ENCODE measurements at regions not wholly inside any gene's neighbourhood (a gene's known extent, or its start where the extent isn't known, plus 50 kb on each side); places are given as distances from the start of the nearest gene placed in this dataset.

GRCh38 chrX:9362363-9362928 is 102.4 kb upstream of the TBL1X start:
- Histone ChIP-seq H3K4me1 (ENCODE audit: control insufficient read depth in 3 of 3, insufficient read depth in 2 of 3, low read depth in 1 of 3, low read length in 2 of 3) (no peaks in the 10 kb centered on the region), H3K27ac (ENCODE audit: low read depth in 1 of 3, low read length in 2 of 3) (no peak overlapping the region), H3K4me3 (ENCODE audit: low read depth in 1 of 3, low read length in 3 of 3) (no peak overlapping the region), H3K27me3 (ENCODE audit: control insufficient read depth in 3 of 3, insufficient read depth in 3 of 3, low read length in 3 of 3) (no peaks in the 10 kb centered on the region), H3K36me3 (ENCODE audit: control insufficient read depth in 3 of 3, insufficient read depth in 2 of 3, low read depth in 1 of 3, low read length in 3 of 3) (no peaks in the 10 kb centered on the region), H3K9me3 (ENCODE audit: control insufficient read depth in 2 of 2, insufficient read depth in 1 of 2, low read depth in 1 of 2, low read length in 1 of 2) (no peaks in the 10 kb centered on the region)
- DNase-seq, result no peak
- WGBS, 3 donors, result 78 to 88% (median 84%) methylated on average over 13 of the region's 13 CpGs
- FAIRE-seq, result no peak

GRCh38 chrX:9367421-9367820 is 97.4 kb upstream of the TBL1X start:
- DNase-seq (no peak), FAIRE-seq (no peak)
- Histone ChIP-seq H3K9me3 (ENCODE audit: control insufficient read depth in 2 of 2, insufficient read depth in 1 of 2, low read depth in 1 of 2, low read length in 1 of 2) (no peaks in the 10 kb centered on the region), H3K4me1 (ENCODE audit: control insufficient read depth in 3 of 3, insufficient read depth in 2 of 3, low read depth in 1 of 3, low read length in 2 of 3) (no peaks in the 10 kb centered on the region), H3K4me3 (ENCODE audit: low read depth in 1 of 3, low read length in 3 of 3) (no peak overlapping the region), H3K27me3 (ENCODE audit: control insufficient read depth in 3 of 3, insufficient read depth in 3 of 3, low read length in 3 of 3) (no peaks in the 10 kb centered on the region), H3K36me3 (ENCODE audit: control insufficient read depth in 3 of 3, insufficient read depth in 2 of 3, low read depth in 1 of 3, low read length in 3 of 3) (no peaks in the 10 kb centered on the region), H3K27ac (ENCODE audit: low read depth in 1 of 3, low read length in 2 of 3) (no peak overlapping the region)
- 46 to 64% (median 63%) methylated on average over 2 of the region's 2 CpGs for WGBS, 3 donors

- H3K27ac ChIP-seq (ENCODE audit: low read depth in 1 of 3, low read length in 2 of 3), result no peak overlapping the region
- no peaks in the 10 kb centered on the region for H3K4me1 ChIP-seq (ENCODE audit: control insufficient read depth in 3 of 3, insufficient read depth in 2 of 3, low read depth in 1 of 3, low read length in 2 of 3)
- H3K4me3 ChIP-seq (ENCODE audit: low read depth in 1 of 3, low read length in 3 of 3), result no peak overlapping the region
- H3K9me3 ChIP-seq (ENCODE audit: control insufficient read depth in 2 of 2, insufficient read depth in 1 of 2, low read depth in 1 of 2, low read length in 1 of 2), result no peaks in the 10 kb centered on the region
- DNase-seq (no peak), FAIRE-seq (no peak)
- no peaks in the 10 kb centered on the region for H3K27me3 ChIP-seq (ENCODE audit: control insufficient read depth in 3 of 3, insufficient read depth in 3 of 3, low read length in 3 of 3)
- WGBS, 3 donors, result 77 to 88% (median 78%) methylated on average over 6 of the region's 6 CpGs
- H3K36me3 ChIP-seq (ENCODE audit: control insufficient read depth in 3 of 3, insufficient read depth in 2 of 3, low read depth in 1 of 3, low read length in 3 of 3), result no peaks in the 10 kb centered on the region
Observed at GRCh38 chrX:9368262-9368661, 96.6 kb upstream of the TBL1X start.

GRCh38 chrX:9369802-9370291 is 95.0 kb upstream of the TBL1X start:
- H3K27me3 ChIP-seq (ENCODE audit: control insufficient read depth in 3 of 3, insufficient read depth in 3 of 3, low read length in 3 of 3), result no peaks in the 10 kb centered on the region
- H3K9me3 ChIP-seq (ENCODE audit: control insufficient read depth in 2 of 2, insufficient read depth in 1 of 2, low read depth in 1 of 2, low read length in 1 of 2), result no peaks in the 10 kb centered on the region
- FAIRE-seq, result no peak
- no peak overlapping the region for H3K4me3 ChIP-seq (ENCODE audit: low read depth in 1 of 3, low read length in 3 of 3)
- no peaks in the 10 kb centered on the region for H3K36me3 ChIP-seq (ENCODE audit: control insufficient read depth in 3 of 3, insufficient read depth in 2 of 3, low read depth in 1 of 3, low read length in 3 of 3)
- 75 to 86% (median 80%) methylated on average over 10 of the region's 10 CpGs for WGBS, 3 donors
- H3K27ac ChIP-seq (ENCODE audit: low read depth in 1 of 3, low read length in 2 of 3), result no peak overlapping the region
- DNase-seq, result no peak
- H3K4me1 ChIP-seq (ENCODE audit: control insufficient read depth in 3 of 3, insufficient read depth in 2 of 3, low read depth in 1 of 3, low read length in 2 of 3), result no peaks in the 10 kb centered on the region

GRCh38 chrX:9370893-9371292 is 94.0 kb upstream of the TBL1X start:
- H3K4me3 ChIP-seq (ENCODE audit: low read depth in 1 of 3, low read length in 3 of 3), result no peak overlapping the region
- H3K27ac ChIP-seq (ENCODE audit: low read depth in 1 of 3, low read length in 2 of 3), result no peak overlapping the region
- no peak for DNase-seq
- no peaks in the 10 kb centered on the region for H3K36me3 ChIP-seq (ENCODE audit: control insufficient read depth in 3 of 3, insufficient read depth in 2 of 3, low read depth in 1 of 3, low read length in 3 of 3)
- H3K9me3 ChIP-seq (ENCODE audit: control insufficient read depth in 2 of 2, insufficient read depth in 1 of 2, low read depth in 1 of 2, low read length in 1 of 2), result no peaks in the 10 kb centered on the region
- no peak for FAIRE-seq
- WGBS, 3 donors, result 62 to 78% (median 78%) methylated on average over 5 of the region's 5 CpGs
- no peaks in the 10 kb centered on the region for H3K4me1 ChIP-seq (ENCODE audit: control insufficient read depth in 3 of 3, insufficient read depth in 2 of 3, low read depth in 1 of 3, low read length in 2 of 3)
- no peaks in the 10 kb centered on the region for H3K27me3 ChIP-seq (ENCODE audit: control insufficient read depth in 3 of 3, insufficient read depth in 3 of 3, low read length in 3 of 3)

- Histone ChIP-seq H3K36me3 (ENCODE audit: control insufficient read depth in 3 of 3, insufficient read depth in 2 of 3, low read depth in 1 of 3, low read length in 3 of 3) (no peaks in the 10 kb centered on the region), H3K27ac (ENCODE audit: low read depth in 1 of 3, low read length in 2 of 3) (no peak overlapping the region), H3K27me3 (ENCODE audit: control insufficient read depth in 3 of 3, insufficient read depth in 3 of 3, low read length in 3 of 3) (no peaks in the 10 kb centered on the region), H3K9me3 (ENCODE audit: control insufficient read depth in 2 of 2, insufficient read depth in 1 of 2, low read depth in 1 of 2, low read length in 1 of 2) (no peaks in the 10 kb centered on the region), H3K4me1 (ENCODE audit: control insufficient read depth in 3 of 3, insufficient read depth in 2 of 3, low read depth in 1 of 3, low read length in 2 of 3) (no peaks in the 10 kb centered on the region), H3K4me3 (ENCODE audit: low read depth in 1 of 3, low read length in 3 of 3) (no peak overlapping the region)
- DNase-seq, result no peak
- no peak for FAIRE-seq
- 67 to 88% (median 75%) methylated on average over 11 of the region's 11 CpGs for WGBS, 3 donors
Observed at GRCh38 chrX:9372866-9373265, 92.0 kb upstream of the TBL1X start.

- Histone ChIP-seq H3K27me3 (ENCODE audit: control insufficient read depth in 3 of 3, insufficient read depth in 3 of 3, low read length in 3 of 3) (no peaks in the 10 kb centered on the region), H3K27ac (ENCODE audit: low read depth in 1 of 3, low read length in 2 of 3) (no peak overlapping the region), H3K9me3 (ENCODE audit: control insufficient read depth in 2 of 2, insufficient read depth in 1 of 2, low read depth in 1 of 2, low read length in 1 of 2) (peaks cover 0 to 6% of the 10 kb centered on the region in 2 donors), H3K36me3 (ENCODE audit: control insufficient read depth in 3 of 3, insufficient read depth in 2 of 3, low read depth in 1 of 3, low read length in 3 of 3) (no peaks in the 10 kb centered on the region), H3K4me3 (ENCODE audit: low read depth in 1 of 3, low read length in 3 of 3) (no peak overlapping the region), H3K4me1 (ENCODE audit: control insufficient read depth in 3 of 3, insufficient read depth in 2 of 3, low read depth in 1 of 3, low read length in 2 of 3) (no peaks in the 10 kb centered on the region)
- WGBS, 3 donors, result 64 to 88% (median 73%) methylated on average over 7 of the region's 7 CpGs
- FAIRE-seq (no peak), DNase-seq (no peak)
Observed at GRCh38 chrX:9373789-9374188, 91.1 kb upstream of the TBL1X start.

- DNase-seq, result peak; percentile 18 to 62
- peaks cover 0 to 6% of the 10 kb centered on the region in 2 donors for H3K9me3 ChIP-seq (ENCODE audit: control insufficient read depth in 2 of 2, insufficient read depth in 1 of 2, low read depth in 1 of 2, low read length in 1 of 2)
- no peaks in the 10 kb centered on the region for H3K27me3 ChIP-seq (ENCODE audit: control insufficient read depth in 3 of 3, insufficient read depth in 3 of 3, low read length in 3 of 3)
- H3K27ac ChIP-seq (ENCODE audit: low read depth in 1 of 3, low read length in 2 of 3), result no peak overlapping the region
- no peaks in the 10 kb centered on the region for H3K36me3 ChIP-seq (ENCODE audit: control insufficient read depth in 3 of 3, insufficient read depth in 2 of 3, low read depth in 1 of 3, low read length in 3 of 3)
- H3K4me3 ChIP-seq (ENCODE audit: low read depth in 1 of 3, low read length in 3 of 3), result no peak overlapping the region
- H3K4me1 ChIP-seq (ENCODE audit: control insufficient read depth in 3 of 3, insufficient read depth in 2 of 3, low read depth in 1 of 3, low read length in 2 of 3), result no peaks in the 10 kb centered on the region
- 18 to 56% (median 37%) methylated on average over 6 of the region's 6 CpGs for WGBS, 3 donors
- FAIRE-seq, result no peak
Observed at GRCh38 chrX:9374555-9374954, 90.3 kb upstream of the TBL1X start.

- DNase-seq (no peak), FAIRE-seq (no peak)
- Histone ChIP-seq H3K9me3 (ENCODE audit: control insufficient read depth in 2 of 2, insufficient read depth in 1 of 2, low read depth in 1 of 2, low read length in 1 of 2) (peaks cover 0 to 6% of the 10 kb centered on the region in 2 donors), H3K4me1 (ENCODE audit: control insufficient read depth in 3 of 3, insufficient read depth in 2 of 3, low read depth in 1 of 3, low read length in 2 of 3) (no peaks in the 10 kb centered on the region), H3K4me3 (ENCODE audit: low read depth in 1 of 3, low read length in 3 of 3) (no peak overlapping the region), H3K27ac (ENCODE audit: low read depth in 1 of 3, low read length in 2 of 3) (no peak overlapping the region), H3K27me3 (ENCODE audit: control insufficient read depth in 3 of 3, insufficient read depth in 3 of 3, low read length in 3 of 3) (no peaks in the 10 kb centered on the region), H3K36me3 (ENCODE audit: control insufficient read depth in 3 of 3, insufficient read depth in 2 of 3, low read depth in 1 of 3, low read length in 3 of 3) (no peaks in the 10 kb centered on the region)
- 83 to 87% (median 86%) methylated on average over 4 of the region's 4 CpGs for WGBS, 3 donors
Observed at GRCh38 chrX:9376111-9376510, 88.7 kb upstream of the TBL1X start.

Measured in small intestine (tissue), 7 donors.